SK-N-MC (cell line): ENCODE measurements at regions not wholly inside any gene's neighbourhood (a gene's known extent, or its start where the extent isn't known, plus 50 kb on each side); places are given as distances from the start of the nearest gene placed in this dataset.
"Not testable (repeated sequence)": the region's sequence is repeated elsewhere in the genome, so short reads cannot be mapped to it uniquely, and the experiment has no call there.

Experiments
- DNase-seq: peaks from one replicate; pipeline ENCODE4 v3.0.0-alpha.2; 2011; ENCODE audit warnings: low read depth, low spot score
- H3K27ac ChIP-seq: fragments of 200-600 bp; sonication (generic); 2 replicates; pipeline ENCODE4 v1.5.1; 2016; ENCODE audit warnings: mixed run types
- H3K36me3 ChIP-seq: fragments of 200-600 bp; sonication (generic); 2 replicates; pipeline ENCODE4 v1.6.1; 2017; ENCODE audit warnings: antibody characterized with exemption, low read length, mixed read lengths; ENCODE audit not compliant: insufficient read depth
- H3K4me3 ChIP-seq: fragments of 200-600 bp; sonication (generic); 2 replicates; pipeline ENCODE4 v1.5.1; 2016
- H3K9ac ChIP-seq: fragments of 200-600 bp; sonication (generic); 2 replicates; pipeline ENCODE4 v1.8.0; 2017; ENCODE audit warnings: mixed run types, mixed read lengths; ENCODE audit not compliant: insufficient read length
- H3K9me3 ChIP-seq: fragments of 200-600 bp; sonication (generic); 2 replicates; pipeline ENCODE4 v1.6.1; 2017; ENCODE audit warnings: low read depth, mild to moderate bottlenecking, antibody characterized with exemption, low read length, moderate library complexity, mixed read lengths
- EZH2 ChIP-seq: fragments of 200-600 bp; sonication (generic); IDR thresholded peaks from one replicate; pipeline ENCODE4 v1.6.1; 2017; ENCODE audit warnings: antibody characterized with exemption
- FOXP2 ChIP-seq: optimal IDR thresholded peaks from 2 replicates; pipeline ENCODE3; 2011; ENCODE audit warnings: mild to moderate bottlenecking, moderate library complexity; ENCODE audit not compliant: insufficient read depth; ENCODE audit errors: extremely low read length, control extremely low read depth
- POLR2AphosphoS5 ChIP-seq: IDR thresholded peaks from 2 replicates; pipeline ENCODE4 v1.6.1; 2012; ENCODE audit warnings: mild to moderate bottlenecking, low read depth, low read length, borderline replicate concordance

- Histone ChIP-seq H3K36me3 (no peaks in the 10 kb centered on the region), H3K9ac (no peak overlapping the region), H3K4me3 (no peak overlapping the region), H3K27ac (no peak overlapping the region), H3K9me3 (no peaks in the 10 kb centered on the region)
- no peak for TF ChIP-seq EZH2
- no peak for TF ChIP-seq POLR2AphosphoS5
- TF ChIP-seq FOXP2 = no peak
- no peak for DNase-seq
These were observed 853.9 kb upstream of the RAG2 start for GRCh38 chr11:37451903-37452302.

GRCh38 chr11:37450613-37451012 is 852.6 kb upstream of the RAG2 start:
- no peaks in the 10 kb centered on the region for H3K36me3 ChIP-seq
- no peak overlapping the region for H3K4me3 ChIP-seq
- H3K9me3 ChIP-seq = no peaks in the 10 kb centered on the region
- H3K27ac ChIP-seq = no peak overlapping the region
- TF ChIP-seq POLR2AphosphoS5 = no peak
- TF ChIP-seq EZH2 = no peak
- TF ChIP-seq FOXP2 = no peak
- no peak overlapping the region for H3K9ac ChIP-seq
- DNase-seq = no peak

- no peak for TF ChIP-seq EZH2
- TF ChIP-seq POLR2AphosphoS5 = no peak
- no peak for TF ChIP-seq FOXP2
- H3K27ac ChIP-seq = peak overlapping the region; percentile 49; the same call in 1 of the 2 replicates
- no peaks in the 10 kb centered on the region for H3K36me3 ChIP-seq
- H3K9me3 ChIP-seq = no peaks in the 10 kb centered on the region
- H3K9ac ChIP-seq = no peak overlapping the region
- DNase-seq = peak; percentile 73
- H3K4me3 ChIP-seq = no peak overlapping the region
These were observed 851.1 kb upstream of the RAG2 start for GRCh38 chr11:37449146-37449545.

GRCh38 chr11:37442576-37442975 is 844.5 kb upstream of the RAG2 start:
- H3K4me3 ChIP-seq = no peak overlapping the region
- H3K9ac ChIP-seq = no peak overlapping the region
- no peak overlapping the region for H3K27ac ChIP-seq
- TF ChIP-seq FOXP2 (no peak), EZH2 (no peak), POLR2AphosphoS5 (no peak)
- H3K36me3 ChIP-seq = no peaks in the 10 kb centered on the region
- no peaks in the 10 kb centered on the region for H3K9me3 ChIP-seq
- no peak for DNase-seq

GRCh38 chr11:37431633-37432230 is 833.7 kb upstream of the RAG2 start:
- H3K9me3 ChIP-seq, H3K36me3 ChIP-seq, DNase-seq, H3K27ac ChIP-seq, H3K9ac ChIP-seq, H3K4me3 ChIP-seq: not testable (repeated sequence)

- not testable (repeated sequence) for H3K9me3 ChIP-seq, H3K9ac ChIP-seq, H3K36me3 ChIP-seq, H3K4me3 ChIP-seq, H3K27ac ChIP-seq, DNase-seq
These were observed 833.1 kb upstream of the RAG2 start for GRCh38 chr11:37430966-37431632.

- Histone ChIP-seq H3K36me3 (no peaks in the 10 kb centered on the region), H3K9me3 (no peaks in the 10 kb centered on the region), H3K4me3 (no peak overlapping the region), H3K27ac (no peak overlapping the region), H3K9ac (no peak overlapping the region)
- no peak for DNase-seq
- TF ChIP-seq POLR2AphosphoS5 (no peak), EZH2 (no peak), FOXP2 (no peak)
These were observed 824.5 kb upstream of the RAG2 start for GRCh38 chr11:37422511-37422910.

- H3K9ac ChIP-seq = no peak overlapping the region
- DNase-seq = no peak
- no peak overlapping the region for H3K4me3 ChIP-seq
- no peaks in the 10 kb centered on the region for H3K9me3 ChIP-seq
- H3K36me3 ChIP-seq = no peaks in the 10 kb centered on the region
- no peak overlapping the region for H3K27ac ChIP-seq
- TF ChIP-seq FOXP2 (no peak), POLR2AphosphoS5 (no peak), EZH2 (no peak)
These were observed 813.3 kb upstream of the RAG2 start for GRCh38 chr11:37411289-37411688.

GRCh38 chr11:37409124-37409523 is 811.1 kb upstream of the RAG2 start:
- H3K9me3 ChIP-seq = no peaks in the 10 kb centered on the region
- H3K36me3 ChIP-seq = no peaks in the 10 kb centered on the region
- DNase-seq = no peak
- no peak overlapping the region for H3K27ac ChIP-seq
- H3K9ac ChIP-seq = no peak overlapping the region
- no peak overlapping the region for H3K4me3 ChIP-seq
- TF ChIP-seq FOXP2 (no peak), EZH2 (no peak)
